Urinary bladder (tissue), 3 donors: ENCODE measurements at regions not wholly inside any gene's neighbourhood (a gene's known extent, or its start where the extent isn't known, plus 50 kb on each side); places are given as distances from the start of the nearest gene placed in this dataset.

ENCODE experiments used
- DNase-seq: peaks from one replicate; pipeline ENCODE4 v3.0.0-alpha.2; 2015; ENCODE audit errors: extremely low spot score
- H3K27ac ChIP-seq: one replicate; pipeline ENCODE4 v1.5.1; 2013; ENCODE audit warnings: low read depth, mild to moderate bottlenecking, moderate library complexity
- H3K36me3 ChIP-seq: one replicate; pipeline ENCODE4 v1.6.1; 2013; ENCODE audit warnings: mild to moderate bottlenecking, moderate library complexity; ENCODE audit not compliant: insufficient read depth
- H3K4me1 ChIP-seq: one replicate; pipeline ENCODE4 v1.6.1; 2013; ENCODE audit warnings: mild to moderate bottlenecking, moderate library complexity; ENCODE audit not compliant: insufficient read depth
- H3K4me3 ChIP-seq: one replicate; pipeline ENCODE4 v1.5.1; 2013; ENCODE audit warnings: low read depth, low read length
- WGBS: extraction: QIAGEN DNeasy Blood & Tissue Kit; methylation state at CpG from one replicate; pipeline ENCODE4 v1.1.7; 2013; 5-methylcytosine and 5-hydroxymethylcytosine counted together
- donor health status: healthy with polysubstance abuse.
- donor health status: healthy.

DNA sequence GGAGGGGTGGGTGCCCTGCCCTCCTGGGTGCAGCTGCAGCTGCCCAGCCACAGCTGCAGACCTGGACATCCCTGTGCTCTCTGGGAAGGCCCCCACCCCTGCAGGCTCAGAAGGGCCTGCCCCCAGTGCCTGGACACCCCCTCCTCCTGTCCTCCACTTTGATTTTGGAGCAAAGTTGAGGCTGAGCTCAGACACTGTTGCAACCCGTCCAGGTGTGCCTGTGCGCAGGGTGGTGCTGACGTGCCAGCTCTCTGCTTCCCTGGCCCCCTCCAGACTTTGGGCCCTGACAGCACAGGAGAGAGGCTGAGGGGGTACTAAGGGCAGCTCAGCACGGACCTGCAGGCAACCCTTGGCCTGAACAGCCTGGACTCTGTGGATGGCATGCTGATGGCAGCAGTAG, 750.3 kb downstream of the ARAP2 start:
- Histone ChIP-seq H3K4me3 (no peak overlapping the region), H3K36me3 (no peaks in the 10 kb centered on the region), H3K27ac (no peak overlapping the region), H3K4me1 (no peaks in the 10 kb centered on the region)
- DNase-seq: no peak
- WGBS: 88% methylated on average over 4 of the region's 4 CpGs

DNA sequence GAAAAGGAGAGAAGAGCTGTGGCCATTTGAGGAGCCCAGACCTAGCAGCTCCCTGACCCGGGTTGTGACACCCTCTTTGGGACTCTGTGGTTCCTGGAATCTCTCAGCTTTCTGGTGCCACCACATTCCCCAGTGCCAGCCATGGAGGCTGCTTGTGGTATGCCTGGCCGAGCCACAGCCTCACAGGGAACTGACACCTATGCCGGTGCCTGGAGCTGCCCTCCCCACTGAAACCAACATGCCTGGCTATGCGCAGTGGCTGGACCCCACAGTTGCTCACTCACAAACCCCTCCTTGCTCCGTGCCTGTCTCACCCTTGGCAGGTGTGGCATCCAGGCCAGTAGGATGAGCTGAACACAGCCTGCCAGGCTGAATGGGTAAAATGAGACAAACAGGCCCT, 749.4 kb downstream of the ARAP2 start:
- no peak overlapping the region for H3K4me3 ChIP-seq
- H3K36me3 ChIP-seq: no peaks in the 10 kb centered on the region
- 91% methylated on average over 5 of the region's 5 CpGs for WGBS
- H3K27ac ChIP-seq: no peak overlapping the region
- H3K4me1 ChIP-seq: no peaks in the 10 kb centered on the region
- no peak for DNase-seq

DNA sequence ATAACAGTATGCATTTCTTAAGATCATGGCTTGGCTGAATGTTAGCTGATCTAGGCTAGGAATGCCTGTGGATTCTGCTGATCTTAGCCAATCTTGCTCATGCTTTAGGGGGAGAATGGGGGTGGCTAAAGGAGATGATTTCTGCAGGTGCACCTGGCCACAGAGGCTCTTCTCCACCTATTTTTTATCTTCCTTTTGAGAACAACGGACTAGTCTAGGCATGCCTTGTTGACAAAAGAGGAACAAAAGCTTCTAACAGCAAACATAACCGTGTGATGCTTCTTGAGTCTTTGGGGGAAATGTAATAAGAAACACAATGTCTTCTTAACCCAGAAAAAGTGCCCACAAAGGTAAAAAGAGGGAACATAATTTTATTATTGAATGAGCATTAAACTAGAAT, 743.5 kb downstream of the ARAP2 start:
- Histone ChIP-seq H3K27ac (no peak overlapping the region), H3K4me1 (no peaks in the 10 kb centered on the region), H3K36me3 (no peaks in the 10 kb centered on the region), H3K4me3 (no peak overlapping the region)
- no peak for DNase-seq
- 72% methylated on average over 2 of the region's 2 CpGs for WGBS

DNA sequence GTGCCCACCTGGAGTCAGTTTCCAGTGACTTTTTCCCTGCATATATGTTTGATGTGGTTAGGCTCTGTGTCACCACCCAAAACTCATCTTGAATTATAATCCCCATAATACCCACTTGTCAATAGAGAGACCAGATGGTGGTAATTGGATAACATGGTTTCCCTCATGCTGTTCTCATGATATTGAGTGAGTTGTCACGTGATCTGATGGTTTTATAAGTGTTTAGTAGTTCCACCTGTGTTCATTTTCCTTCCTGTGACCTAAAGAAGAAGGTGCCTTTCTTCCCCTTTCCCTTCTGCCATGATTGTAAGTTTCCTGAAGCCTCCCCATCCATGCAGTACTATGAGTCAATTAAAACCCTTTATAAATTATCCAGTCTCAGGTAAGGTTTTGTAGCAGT, 740.9 kb downstream of the ARAP2 start:
- WGBS: 57% methylated on average over 1 of the region's 1 CpG
- Histone ChIP-seq H3K4me3 (no peak overlapping the region), H3K36me3 (no peaks in the 10 kb centered on the region), H3K4me1 (no peaks in the 10 kb centered on the region), H3K27ac (no peak overlapping the region)
- DNase-seq: no peak

DNA sequence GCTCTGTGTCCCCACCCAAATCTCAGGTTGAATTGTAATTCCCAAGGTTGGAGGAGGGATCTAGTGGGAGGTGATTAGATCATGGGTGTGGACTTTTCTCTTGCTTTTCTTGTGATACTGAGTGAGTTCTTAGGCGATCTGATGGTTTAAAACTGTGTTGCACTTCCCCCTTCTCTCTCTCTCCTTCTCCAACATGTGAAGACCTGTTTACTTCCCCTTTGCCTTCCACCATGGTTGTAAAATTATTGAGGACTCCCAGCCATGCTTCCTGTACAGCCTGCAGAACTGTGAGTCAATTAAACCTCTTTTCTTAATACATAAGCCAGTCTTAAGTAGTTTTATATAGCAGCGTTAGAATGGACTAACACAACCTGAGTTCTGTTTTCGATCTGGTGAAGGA, 738.2 kb downstream of the ARAP2 start:
- no peak overlapping the region for H3K27ac ChIP-seq
- H3K36me3 ChIP-seq: no peaks in the 10 kb centered on the region
- 79% methylated on average over 3 of the region's 3 CpGs for WGBS
- H3K4me3 ChIP-seq: no peak overlapping the region
- no peak for DNase-seq
- H3K4me1 ChIP-seq: no peaks in the 10 kb centered on the region

DNA sequence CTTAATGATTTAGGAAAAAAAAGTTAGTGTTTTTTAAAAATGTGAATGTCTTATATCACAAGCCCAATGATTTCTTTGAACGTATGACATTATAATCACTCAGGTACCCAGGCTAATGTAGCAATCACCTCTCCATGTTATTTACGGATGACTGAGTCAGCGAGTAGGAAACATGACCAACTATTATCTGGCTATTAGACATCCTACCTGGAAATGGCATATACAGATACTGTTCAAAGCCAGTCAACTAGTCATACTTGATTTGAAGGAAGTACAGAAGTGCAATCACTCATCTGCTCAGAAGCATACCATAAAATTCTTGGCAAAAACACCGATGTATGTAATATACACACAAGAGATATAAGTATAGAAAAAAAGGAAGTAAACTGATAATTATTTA, 732.5 kb downstream of the ARAP2 start:
- no peaks in the 10 kb centered on the region for H3K4me1 ChIP-seq
- H3K4me3 ChIP-seq: no peak overlapping the region
- H3K27ac ChIP-seq: no peak overlapping the region
- 85% methylated on average over 4 of the region's 4 CpGs for WGBS
- H3K36me3 ChIP-seq: no peaks in the 10 kb centered on the region
- DNase-seq: no peak

DNA sequence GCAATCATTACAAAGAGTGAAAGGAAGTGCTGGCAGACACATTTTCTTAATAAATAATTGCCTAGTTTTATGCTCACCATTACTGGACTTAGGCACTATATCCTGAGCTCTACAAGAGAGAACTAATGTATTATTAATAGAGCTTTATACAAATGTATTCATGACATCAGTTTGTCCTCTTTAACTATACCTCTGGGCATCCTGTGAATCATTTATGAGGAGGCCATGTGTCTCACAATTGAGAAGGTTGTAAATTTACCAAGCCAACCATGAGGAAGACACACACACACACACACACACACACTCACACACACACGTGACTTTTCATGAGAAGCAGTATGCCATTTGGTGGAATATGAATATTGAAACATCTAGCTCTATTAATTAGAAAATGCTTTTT, 728.2 kb downstream of the ARAP2 start:
- Histone ChIP-seq H3K36me3 (no peaks in the 10 kb centered on the region), H3K4me1 (no peaks in the 10 kb centered on the region), H3K27ac (no peak overlapping the region), H3K4me3 (no peak overlapping the region)
- no peak for DNase-seq
- 75% methylated on average over 1 of the region's 1 CpG for WGBS

DNA sequence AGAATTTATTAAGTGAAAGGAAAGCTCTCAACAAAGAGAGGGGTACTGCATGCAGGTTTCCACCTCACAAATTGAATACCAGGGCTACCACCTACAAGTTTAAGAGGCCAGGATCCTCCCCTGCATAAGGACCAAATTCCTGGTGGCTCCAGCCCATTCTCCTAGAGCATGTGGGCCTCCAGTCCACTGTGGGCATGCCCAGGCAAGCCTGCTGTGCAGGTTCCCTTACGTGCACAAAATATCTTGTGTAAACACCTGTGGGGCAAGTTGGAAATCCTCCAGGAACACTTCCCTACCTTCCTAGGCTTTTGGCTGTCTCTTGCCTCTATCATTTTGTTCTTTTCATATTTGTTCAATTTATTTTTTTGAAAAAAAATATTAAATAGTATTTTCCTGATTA, 724.3 kb downstream of the ARAP2 start:
- Histone ChIP-seq H3K4me1 (no peaks in the 10 kb centered on the region), H3K36me3 (no peaks in the 10 kb centered on the region), H3K4me3 (no peak overlapping the region), H3K27ac (no peak overlapping the region)
- 0% methylated on average over 1 of the region's 1 CpG for WGBS
- no peak for DNase-seq

DNA sequence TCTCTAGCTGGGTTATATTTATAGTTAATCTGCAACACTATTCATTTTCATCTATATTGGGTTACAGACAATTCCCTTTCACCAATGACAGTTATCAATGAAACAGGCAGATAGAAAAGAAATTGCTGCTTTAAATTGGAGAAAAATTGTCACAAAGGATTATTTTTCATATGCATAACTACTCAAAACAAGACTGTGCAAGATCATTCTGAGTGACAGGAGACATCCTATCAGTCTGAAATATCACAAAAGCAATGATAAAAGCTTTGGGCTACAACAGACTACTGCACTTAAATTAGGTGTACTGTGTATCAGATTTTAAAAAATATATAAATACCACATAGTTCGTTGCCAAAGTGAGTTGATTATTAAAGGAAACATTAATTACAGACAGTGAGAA, 722.6 kb downstream of the ARAP2 start:
- 55% methylated on average over 1 of the region's 1 CpG for WGBS

DNA sequence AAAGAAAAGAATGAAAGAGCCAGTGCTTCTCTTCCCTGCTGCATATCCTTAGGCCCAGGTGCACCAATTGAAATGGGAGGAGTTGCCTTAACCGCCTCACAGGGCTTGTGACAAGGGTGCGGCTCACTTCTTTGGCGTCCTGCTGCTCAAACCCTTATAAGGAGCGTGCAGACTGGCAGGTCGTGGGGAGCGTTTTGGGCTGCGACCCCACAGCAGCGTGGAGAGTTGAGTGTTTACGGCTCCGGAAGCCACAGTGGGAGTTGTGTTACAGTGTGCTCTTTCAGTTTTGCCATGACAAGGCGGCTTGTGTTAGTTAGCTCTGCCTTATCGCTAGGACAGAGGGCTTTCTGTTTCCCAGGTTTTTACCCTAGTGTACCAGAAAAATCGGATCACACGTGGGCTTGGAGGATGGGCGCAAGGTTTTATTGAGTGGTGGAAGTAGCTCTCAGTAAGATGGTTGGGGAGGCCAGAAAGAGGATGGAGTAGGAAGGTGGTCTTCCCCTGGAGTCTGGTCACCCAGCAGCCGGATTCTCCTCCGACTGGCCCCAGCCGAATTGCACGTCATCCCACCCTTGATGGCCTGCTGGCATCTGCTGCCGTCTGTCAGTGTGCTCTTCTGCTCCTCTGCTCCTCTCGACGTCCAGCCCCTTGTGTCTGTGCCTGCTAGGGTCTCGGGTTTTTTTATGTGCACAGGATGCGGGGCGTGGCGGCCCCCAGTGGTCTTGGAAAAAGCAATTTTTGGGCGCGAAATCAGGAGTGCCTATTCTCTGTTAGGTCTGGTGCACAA, 718.9 kb downstream of the ARAP2 start:
- WGBS: 68% methylated on average over 28 of the region's 28 CpGs
- Histone ChIP-seq H3K4me1 (no peaks in the 10 kb centered on the region), H3K27ac (no peak overlapping the region), H3K36me3 (no peaks in the 10 kb centered on the region), H3K4me3 (no peak overlapping the region)
- DNase-seq: no peak

More for the DNA sequence above, 722.6 kb downstream of the ARAP2 start:
- Histone ChIP-seq H3K36me3 (no peaks in the 10 kb centered on the region), H3K4me1 (no peaks in the 10 kb centered on the region), H3K4me3 (no peak overlapping the region), H3K27ac (no peak overlapping the region)
- DNase-seq: no peak

DNA sequence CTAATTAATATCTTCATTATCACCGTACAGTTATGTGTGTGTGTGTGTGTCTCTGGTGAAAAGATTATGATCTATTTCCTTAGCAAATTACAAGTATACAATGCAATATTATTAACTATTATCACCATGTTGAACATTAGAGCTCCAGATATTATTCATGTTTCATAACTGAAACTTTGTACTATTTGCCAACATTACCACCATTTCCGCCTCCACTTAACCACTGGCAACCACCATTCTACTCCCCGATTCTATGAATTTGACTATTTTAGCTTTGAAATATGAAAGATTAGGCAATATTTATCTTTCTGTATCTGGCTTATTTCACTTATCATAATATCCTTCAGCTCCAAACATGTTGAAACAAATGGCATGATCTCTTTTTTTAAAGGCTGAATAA, 717.9 kb downstream of the ARAP2 start:
- Histone ChIP-seq H3K27ac (no peak overlapping the region), H3K36me3 (no peaks in the 10 kb centered on the region), H3K4me3 (no peak overlapping the region), H3K4me1 (no peaks in the 10 kb centered on the region)
- no peak for DNase-seq
- WGBS: 85% methylated on average over 3 of the region's 3 CpGs

DNA sequence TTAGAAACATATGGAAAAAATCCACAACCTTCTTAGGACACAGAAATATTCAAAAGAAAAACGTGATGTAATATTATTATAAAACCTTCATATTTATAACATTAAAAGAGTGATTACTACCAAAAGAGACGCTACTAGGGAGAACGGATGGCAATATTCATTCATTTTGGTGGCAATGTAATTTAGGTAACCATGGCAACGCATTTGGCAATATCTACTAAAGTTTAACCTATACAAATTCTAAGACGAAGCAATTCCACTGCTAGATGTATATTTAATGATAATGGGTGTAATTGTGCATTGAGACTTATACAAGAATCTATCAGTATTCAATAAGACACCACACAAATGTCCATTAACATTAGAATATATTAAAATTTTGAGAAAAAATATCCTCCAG, 709.4 kb downstream of the ARAP2 start:
- no peak for DNase-seq
- H3K36me3 ChIP-seq: no peaks in the 10 kb centered on the region
- 86% methylated on average over 5 of the region's 5 CpGs for WGBS
- H3K27ac ChIP-seq: no peak overlapping the region
- no peak overlapping the region for H3K4me3 ChIP-seq
- no peaks in the 10 kb centered on the region for H3K4me1 ChIP-seq

DNA sequence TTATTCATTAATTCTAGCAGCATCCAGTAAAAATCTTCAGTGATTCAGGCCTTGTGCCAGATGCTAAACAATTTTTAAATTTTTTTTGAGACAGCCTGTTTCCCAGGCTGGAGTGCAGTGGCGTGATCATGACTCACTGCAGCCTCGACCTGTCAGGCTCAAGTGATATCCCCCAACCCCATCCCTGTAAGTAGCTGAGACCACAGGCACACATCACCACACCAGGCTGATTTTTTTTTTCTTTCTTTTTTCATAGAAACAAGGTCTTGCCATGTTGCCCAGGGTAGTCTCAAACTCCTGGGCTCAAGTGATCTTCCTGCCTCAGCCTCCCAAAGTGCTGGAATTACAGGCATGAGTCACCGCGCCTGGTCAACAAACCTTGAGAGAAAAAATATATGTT, 705.5 kb downstream of the ARAP2 start:
- WGBS: 63% methylated on average over 4 of the region's 4 CpGs
- H3K4me1 ChIP-seq: no peaks in the 10 kb centered on the region
- no peaks in the 10 kb centered on the region for H3K36me3 ChIP-seq
- H3K27ac ChIP-seq: no peak overlapping the region
- no peak overlapping the region for H3K4me3 ChIP-seq
- no peak for DNase-seq

DNA sequence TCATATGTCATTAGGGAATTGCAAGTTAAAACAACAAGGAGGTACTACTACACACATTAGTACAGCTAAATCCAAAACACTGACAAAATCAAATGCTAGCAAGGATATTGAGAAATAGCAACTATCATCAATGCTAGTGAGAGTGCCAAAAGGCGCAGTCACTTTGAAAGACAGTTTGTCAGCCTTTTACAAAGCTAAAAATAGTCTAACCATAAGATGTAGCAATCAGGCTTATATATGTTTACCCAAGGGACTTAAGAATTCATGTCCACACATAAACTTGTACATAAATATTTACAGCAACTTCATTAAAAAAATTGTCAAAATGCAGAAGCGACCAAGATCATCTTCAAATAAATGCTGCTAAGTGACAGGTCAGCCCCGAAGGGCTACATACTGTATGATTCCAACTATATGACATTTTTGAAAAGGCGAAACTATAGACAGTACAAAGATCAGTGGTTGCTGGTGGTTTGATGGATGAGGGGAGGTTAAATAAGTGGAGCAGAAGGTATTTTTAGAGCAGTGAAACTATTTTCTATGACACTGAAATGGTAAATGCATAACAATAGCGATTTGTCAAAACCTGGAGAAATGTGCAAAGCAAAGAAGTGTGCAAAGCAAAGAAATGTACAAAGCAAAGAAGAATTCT, 704.8 kb downstream of the ARAP2 start:
- H3K36me3 ChIP-seq: no peaks in the 10 kb centered on the region
- no peak for DNase-seq

More for the DNA sequence above, 704.8 kb downstream of the ARAP2 start:
- H3K4me1 ChIP-seq: no peaks in the 10 kb centered on the region
- WGBS: 81% methylated on average over 5 of the region's 5 CpGs
- H3K27ac ChIP-seq: no peak overlapping the region
- no peak overlapping the region for H3K4me3 ChIP-seq
